BJ (cell line): ENCODE measurements at regions not wholly inside any gene's neighbourhood (a gene's known extent, or its start where the extent isn't known, plus 50 kb on each side); places are given as distances from the start of the nearest gene placed in this dataset.
A peak's percentile ranks its signal among the peaks of the same experiment; 100 is the strongest.

Source experiments
- CTCF ChIA-PET: fragments of 350-600 bp; formaldehyde crosslinking; extraction: SDS; loops from one replicate; lab custom pipeline; 2021; ENCODE audit warnings: antibody characterized with exemption, inconsistent platforms; lab: Yijun Ruan, JAX
- POLR2A ChIA-PET: fragments of 300-600 bp; sonication (Branson Sonifier 250); formaldehyde crosslinking; extraction: SDS; loops from one replicate; lab custom pipeline; 2021; ENCODE audit warnings: antibody characterized with exemption; lab: Charles Lee
- DNase-seq: peaks from one replicate; pipeline ENCODE4 v3.0.0-alpha.2; 2011; ENCODE audit warnings: low read depth
- H3K27me3 ChIP-seq: 2 replicates; pipeline ENCODE4 v1.6.0; 2011; ENCODE audit warnings: low read length; ENCODE audit not compliant: control insufficient read depth, insufficient read depth
- H3K36me3 ChIP-seq: 2 replicates; pipeline ENCODE4 v1.5.1; 2011; ENCODE audit warnings: low read length; ENCODE audit not compliant: control insufficient read depth, insufficient read depth
- H3K4me3 ChIP-seq: 2 replicates; pipeline ENCODE4 v1.5.1; 2011; ENCODE audit warnings: low read depth, mild to moderate bottlenecking, control low read depth, low read length
- TF ChIP-seq, protein P1 (sequence below): IDR thresholded peaks from 2 replicates; pipeline ENCODE4 v1.5.1; 2011; ENCODE audit warnings: low read depth, mild to moderate bottlenecking, control low read depth, inconsistent platforms, low read length, moderate library complexity; ENCODE audit not compliant: insufficient read depth

GRCh38 chr7:114784746-114785145 is 137.1 kb upstream of the MDFIC start:
- no peaks in the 10 kb centered on the region for H3K27me3 ChIP-seq
- DNase-seq: no peak
- CTCF ChIA-PET: no interaction called here
- H3K36me3 ChIP-seq: no peaks in the 10 kb centered on the region
- TF ChIP-seq, protein P1, sequence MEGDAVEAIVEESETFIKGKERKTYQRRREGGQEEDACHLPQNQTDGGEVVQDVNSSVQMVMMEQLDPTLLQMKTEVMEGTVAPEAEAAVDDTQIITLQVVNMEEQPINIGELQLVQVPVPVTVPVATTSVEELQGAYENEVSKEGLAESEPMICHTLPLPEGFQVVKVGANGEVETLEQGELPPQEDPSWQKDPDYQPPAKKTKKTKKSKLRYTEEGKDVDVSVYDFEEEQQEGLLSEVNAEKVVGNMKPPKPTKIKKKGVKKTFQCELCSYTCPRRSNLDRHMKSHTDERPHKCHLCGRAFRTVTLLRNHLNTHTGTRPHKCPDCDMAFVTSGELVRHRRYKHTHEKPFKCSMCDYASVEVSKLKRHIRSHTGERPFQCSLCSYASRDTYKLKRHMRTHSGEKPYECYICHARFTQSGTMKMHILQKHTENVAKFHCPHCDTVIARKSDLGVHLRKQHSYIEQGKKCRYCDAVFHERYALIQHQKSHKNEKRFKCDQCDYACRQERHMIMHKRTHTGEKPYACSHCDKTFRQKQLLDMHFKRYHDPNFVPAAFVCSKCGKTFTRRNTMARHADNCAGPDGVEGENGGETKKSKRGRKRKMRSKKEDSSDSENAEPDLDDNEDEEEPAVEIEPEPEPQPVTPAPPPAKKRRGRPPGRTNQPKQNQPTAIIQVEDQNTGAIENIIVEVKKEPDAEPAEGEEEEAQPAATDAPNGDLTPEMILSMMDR: no peak
- POLR2A ChIA-PET: no interaction called here
- no peak overlapping the region for H3K4me3 ChIP-seq

- ChIA-PET CTCF (interaction anchor here (0.6 kb wide), 1 partner anchor 698 kb away, joined by 5 read pairs; no protein-coding TSS in a partner anchor), POLR2A (no interaction called here)
- Histone ChIP-seq H3K36me3 (no peaks in the 10 kb centered on the region), H3K4me3 (no peak overlapping the region), H3K27me3 (no peaks in the 10 kb centered on the region)
- TF ChIP-seq, protein P1: no peak
- peak; percentile 5 for DNase-seq
Measured at GRCh38 chr7:114785496-114785895, 136.4 kb upstream of the MDFIC start.

GRCh38 chr7:114786455-114786854 is 135.4 kb upstream of the MDFIC start:
- H3K27me3 ChIP-seq: no peaks in the 10 kb centered on the region
- TF ChIP-seq, protein P1: no peak
- DNase-seq: no peak
- ChIA-PET CTCF (no interaction called here), POLR2A (no interaction called here)
- H3K36me3 ChIP-seq: no peaks in the 10 kb centered on the region
- H3K4me3 ChIP-seq: no peak overlapping the region

GRCh38 chr7:114787556-114787955 is 134.3 kb upstream of the MDFIC start:
- ChIA-PET POLR2A (no interaction called here), CTCF (interaction anchor here (0.8 to 1.2 kb wide), 3 partner anchors 8 to 22 kb away, joined by 3 read pairs; no protein-coding TSS in a partner anchor)
- Histone ChIP-seq H3K4me3 (no peak overlapping the region), H3K36me3 (no peaks in the 10 kb centered on the region), H3K27me3 (no peaks in the 10 kb centered on the region)
- no peak for DNase-seq
- TF ChIP-seq, protein P1: no peak

DNA sequence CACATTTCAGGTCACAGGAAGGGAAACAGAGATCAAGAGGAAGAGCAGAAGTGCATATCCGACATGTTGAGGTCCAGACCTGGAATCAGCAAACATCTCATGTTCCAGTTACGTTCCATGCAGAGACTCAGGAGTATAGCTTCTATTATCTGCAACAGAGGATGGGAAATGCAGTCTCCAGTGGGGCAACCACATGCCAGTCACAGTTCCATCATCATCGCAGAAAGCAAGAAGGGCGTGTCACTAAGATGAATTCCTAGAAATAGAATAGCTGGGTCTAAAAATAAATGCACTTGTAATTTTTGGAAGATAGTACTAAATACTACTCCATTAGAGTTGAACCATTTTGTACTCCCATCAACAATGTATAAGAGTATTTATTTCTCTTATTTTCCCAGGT is 133.2 kb upstream of the MDFIC start:
- Histone ChIP-seq H3K36me3 (no peaks in the 10 kb centered on the region), H3K27me3 (no peaks in the 10 kb centered on the region), H3K4me3 (no peak overlapping the region)
- POLR2A ChIA-PET: no interaction called here
- TF ChIP-seq, protein P1: no peak
- no peak for DNase-seq
- CTCF ChIA-PET: interaction anchor here (0.7 to 1.2 kb wide), 2 partner anchors 9 to 264 kb away, joined by 3 read pairs; no protein-coding TSS in a partner anchor
